ENCODE measurements at regions not wholly inside any gene's neighbourhood (a gene's known extent, or its start where the extent isn't known, plus 50 kb on each side); places are given as distances from the start of the nearest gene placed in this dataset.

GRCh38 chr1:223020770-223021169, 122.3 kb downstream of the TLR5 start:
- TF ChIP-seq CTCF (conservative IDR thresholded peaks at IDR 0.05; ENCODE audit: low read depth, low read length) (no peak), EZH2 (IDR thresholded peaks at IDR 0.05; ENCODE audit: low read length, unreplicated experiment) (no peak), EZH2phosphoT487 (IDR thresholded peaks at IDR 0.05; ENCODE audit: borderline replicate concordance, low read length) (no peak)

Measured in PC-3 (cell line).